ENCODE measurements at regions not wholly inside any gene's neighbourhood (a gene's known extent, or its start where the extent isn't known, plus 50 kb on each side); places are given as distances from the start of the nearest gene placed in this dataset.

GRCh38 chr16:60744198-60744597, 1292.0 kb downstream of the CDH8 start:
- no peaks in the 10 kb centered on the region for H3K27me3 ChIP-seq (replicated peaks; ENCODE audit: insufficient read depth)
- no peak overlapping the region for H3K4me3 ChIP-seq
- 86% methylated on average over 3 of the region's 3 CpGs for WGBS
- H3K27ac ChIP-seq, result no peak overlapping the region
- DNase-seq (ENCODE audit: low spot score), result no peak
- no peak for TF ChIP-seq CTCF (IDR thresholded peaks at IDR 0.05)
- TF ChIP-seq POLR2A (IDR thresholded peaks at IDR 0.05), result no peak
- no peak for TF ChIP-seq POLR2AphosphoS5 (IDR thresholded peaks at IDR 0.05)
- H3K36me3 ChIP-seq, result no peaks in the 10 kb centered on the region
- intact Hi-C loops (cut with DNase I), result no loop called here
- no peaks in the 10 kb centered on the region for H3K9me3 ChIP-seq
- H3K4me1 ChIP-seq (replicated peaks), result no peaks in the 10 kb centered on the region

- DNase-seq (ENCODE audit: low spot score), result no peak
- no peak overlapping the region for H3K27ac ChIP-seq
- no peaks in the 10 kb centered on the region for H3K4me1 ChIP-seq (replicated peaks)
- no peaks in the 10 kb centered on the region for H3K36me3 ChIP-seq
- whole genome bisulfite sequencing, result 53% methylated on average over 1 of the region's 1 CpG
- no peak for TF ChIP-seq CTCF (IDR thresholded peaks at IDR 0.05)
- no peak for TF ChIP-seq POLR2AphosphoS5 (IDR thresholded peaks at IDR 0.05)
- no peak for TF ChIP-seq POLR2A (IDR thresholded peaks at IDR 0.05)
- H3K27me3 ChIP-seq (replicated peaks; ENCODE audit: insufficient read depth), result no peaks in the 10 kb centered on the region
- no peaks in the 10 kb centered on the region for H3K9me3 ChIP-seq
- no peak overlapping the region for H3K4me3 ChIP-seq
- intact Hi-C loops (cut with DNase I), result no loop called here
These were observed 1294.4 kb downstream of the CDH8 start for GRCh38 chr16:60741810-60742209.

GRCh38 chr16:60739737-60740683, 1296.2 kb downstream of the CDH8 start:
- no peak for DNase-seq (ENCODE audit: low spot score)
- no peak overlapping the region for H3K4me3 ChIP-seq
- no peak overlapping the region for H3K27ac ChIP-seq
- no peaks in the 10 kb centered on the region for H3K4me1 ChIP-seq (replicated peaks)
- H3K27me3 ChIP-seq (replicated peaks; ENCODE audit: insufficient read depth), result no peaks in the 10 kb centered on the region
- no peaks in the 10 kb centered on the region for H3K36me3 ChIP-seq
- WGBS, result 49% methylated on average over 13 of the region's 13 CpGs
- TF ChIP-seq POLR2AphosphoS5 (IDR thresholded peaks at IDR 0.05) (no peak), POLR2A (IDR thresholded peaks at IDR 0.05) (no peak), CTCF (IDR thresholded peaks at IDR 0.05) (no peak)
- no peaks in the 10 kb centered on the region for H3K9me3 ChIP-seq
- intact Hi-C loops (cut with DNase I), result no loop called here

GRCh38 chr16:60731329-60732050, 1304.7 kb downstream of the CDH8 start:
- H3K27me3 ChIP-seq (replicated peaks; ENCODE audit: insufficient read depth), result no peaks in the 10 kb centered on the region
- no peak for TF ChIP-seq POLR2A (IDR thresholded peaks at IDR 0.05)
- no peak for TF ChIP-seq POLR2AphosphoS5 (IDR thresholded peaks at IDR 0.05)
- TF ChIP-seq CTCF (IDR thresholded peaks at IDR 0.05), result no peak
- no peaks in the 10 kb centered on the region for H3K9me3 ChIP-seq
- H3K4me1 ChIP-seq (replicated peaks), result no peaks in the 10 kb centered on the region
- WGBS, result 49% methylated on average over 5 of the region's 5 CpGs
- H3K27ac ChIP-seq, result no peak overlapping the region
- no peak overlapping the region for H3K4me3 ChIP-seq
- H3K36me3 ChIP-seq, result no peaks in the 10 kb centered on the region
- intact Hi-C loops (cut with DNase I), result no loop called here
- DNase-seq (ENCODE audit: low spot score), result no peak

Data from prostate gland (tissue), 2 donors.